Gastroesophageal sphincter (tissue), 4 donors: ENCODE measurements at regions not wholly inside any gene's neighbourhood (a gene's known extent, or its start where the extent isn't known, plus 50 kb on each side); places are given as distances from the start of the nearest gene placed in this dataset.

Source experiments
- ATAC-seq: fragments of 150-250 bp; one replicate; pipeline ENCODE4 v1.9.1; 2016; ENCODE audit warnings: mild to moderate bottlenecking, moderate library complexity
- H3K27ac ChIP-seq, 4 donors: fragments of 200-600 bp; sonication (generic) in 3 of 4; 1 replicate in 3 of 4; 2 replicates in 1 of 4; pipeline ENCODE4 v1.5.1; 2016 to 2019
- H3K27me3 ChIP-seq: fragments of 200-600 bp; sonication (generic); one replicate; pipeline ENCODE4 v1.5.1; 2019
- H3K36me3 ChIP-seq, 2 donors: fragments of 200-600 bp; sonication (generic); one replicate each; pipeline ENCODE4 v1.5.1; 2019; ENCODE audit warnings: control low read depth in 1 of 2
- H3K4me1 ChIP-seq, 3 donors: fragments of 200-600 bp; sonication (generic); 1 replicate in 2 of 3; 2 replicates in 1 of 3; pipeline ENCODE4 v1.5.1; 2016 to 2019; ENCODE audit warnings: control low read depth in 2 of 3
- H3K4me3 ChIP-seq, 2 donors: fragments of 200-600 bp; sonication (generic); one replicate each; pipeline ENCODE4 v1.5.1; 2019; ENCODE audit warnings: mild to moderate bottlenecking in 1 of 2, moderate library complexity in 1 of 2
- H3K9me3 ChIP-seq, 3 donors: fragments of 200-600 bp; sonication (generic); one replicate each; pipeline ENCODE4 v1.5.1; 2017 to 2019; ENCODE audit warnings: control low read depth in 2 of 3
- CTCF ChIP-seq, 4 experiments: fragments of 200-600 bp in 2 of 4; fragments of 450-650 bp in 2 of 4; sonication (generic) in 1 of 4; IDR thresholded peaks; one replicate each; pipeline ENCODE4 v1.5.1; 2017 to 2019; ENCODE audit warnings: antibody characterized with exemption in 4 of 4, mild to moderate bottlenecking in 2 of 4, moderate library complexity in 2 of 4
- EP300 ChIP-seq: sonication (generic); formaldehyde crosslinking; IDR thresholded peaks from one replicate; pipeline ENCODE4 v1.6.1; 2017; ENCODE audit warnings: antibody characterized with exemption, mild to moderate bottlenecking
- POLR2A ChIP-seq, 2 donors: fragments of 450-650 bp; IDR thresholded peaks; one replicate each; pipeline ENCODE4 v1.6.1; 2017; ENCODE audit warnings: antibody characterized with exemption in 2 of 2, mild to moderate bottlenecking in 2 of 2, moderate library complexity in 1 of 2
- POLR2AphosphoS5 ChIP-seq: sonication (generic); formaldehyde crosslinking; IDR thresholded peaks from one replicate; pipeline ENCODE4 v1.6.1; 2017; ENCODE audit warnings: antibody characterized with exemption
- WGBS, 2 donors: methylation state at CpG; one replicate each; pipeline ENCODE4 v1.1.5; 2018; ENCODE audit warnings: low coverage in 1 of 2; 5-methylcytosine and 5-hydroxymethylcytosine counted together

DNA sequence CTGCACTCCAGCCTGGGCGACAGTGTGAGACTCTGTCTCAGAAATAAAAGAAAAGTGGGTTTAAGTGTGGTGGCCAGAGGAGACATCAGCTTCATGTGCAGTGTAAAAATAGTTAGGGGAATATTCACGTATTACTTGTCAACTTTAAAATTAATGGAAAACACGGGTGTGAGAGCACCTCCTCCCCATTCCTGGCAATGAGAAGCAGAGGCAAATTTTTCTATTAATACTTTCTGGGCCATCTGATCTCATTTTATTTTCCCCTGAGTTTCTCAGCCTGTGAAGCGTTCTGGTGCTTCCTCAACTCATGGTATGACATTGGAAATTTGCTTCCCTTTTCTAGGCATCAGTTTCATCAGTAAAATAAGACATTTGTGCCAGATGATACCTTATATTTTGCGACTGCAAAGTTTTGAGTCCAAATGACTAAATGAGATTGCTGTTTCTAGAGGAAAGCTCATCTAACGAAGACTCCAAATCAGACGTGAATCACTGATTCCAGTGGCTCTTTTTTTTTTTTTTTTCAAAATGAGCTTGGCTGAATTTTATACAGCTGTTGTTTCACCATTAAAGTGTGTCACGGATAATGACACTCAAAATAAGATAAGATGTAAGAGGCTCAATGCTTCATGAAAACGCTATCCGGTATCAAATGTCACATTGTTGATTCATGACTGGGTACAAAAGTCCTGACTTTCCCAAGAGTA is 104.6 kb downstream of the MSX2 start:
- no peak for TF ChIP-seq POLR2A (IDR thresholded peaks at IDR 0.05)
- no peak for TF ChIP-seq CTCF (IDR thresholded peaks at IDR 0.05)
- no peak for TF ChIP-seq EP300
- TF ChIP-seq POLR2AphosphoS5 = no peak
- 26 to 32% methylated on average over 10 of the region's 10 CpGs for WGBS, 2 donors

DNA sequence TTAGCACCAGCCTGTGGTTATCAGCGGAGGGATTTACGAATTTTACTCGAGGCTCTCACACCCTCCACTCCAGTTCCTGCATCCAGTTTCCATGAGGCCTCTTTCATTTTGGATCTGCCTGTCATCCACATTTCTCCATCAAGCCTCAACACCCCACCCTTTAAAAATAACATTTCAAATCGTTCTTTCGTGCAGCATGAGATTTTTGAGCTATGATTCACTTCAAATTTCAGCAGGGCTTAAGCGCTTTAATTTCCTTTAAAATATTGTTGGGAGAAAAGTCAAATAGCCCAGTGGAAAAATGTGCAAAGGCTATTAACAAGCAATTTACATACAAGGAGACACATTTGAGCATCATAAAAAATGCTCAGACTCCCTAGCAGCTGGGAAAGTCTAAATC is 103.2 kb downstream of the MSX2 start:
- Histone ChIP-seq H3K36me3 (no peaks in the 10 kb centered on the region), H3K27me3 (no peaks in the 10 kb centered on the region), H3K27ac (peak overlapping the region in 3 of 4 donors; percentile 11 to 55 (median 50)), H3K9me3 (no peaks in the 10 kb centered on the region), H3K4me3 (no peak overlapping the region), H3K4me1 (peaks cover 0 to 12% (median 0%) of the 10 kb centered on the region in 3 donors)
- 31 to 36% methylated on average over 6 of the region's 6 CpGs for WGBS, 2 donors
- TF ChIP-seq EP300 (no peak), CTCF (IDR thresholded peaks at IDR 0.05) (no peak), POLR2A (IDR thresholded peaks at IDR 0.05) (no peak), POLR2AphosphoS5 (no peak)
- ATAC-seq = no peak

More for the DNA sequence above, 104.6 kb downstream of the MSX2 start:
- peak overlapping the region; percentile 16 to 56 (median 52) for H3K27ac ChIP-seq
- no peaks in the 10 kb centered on the region for H3K9me3 ChIP-seq
- H3K36me3 ChIP-seq = no peaks in the 10 kb centered on the region
- ATAC-seq = peak; percentile 68
- H3K4me3 ChIP-seq = no peak overlapping the region
- peaks cover 0 to 12% (median 0%) of the 10 kb centered on the region in 3 donors for H3K4me1 ChIP-seq
- no peaks in the 10 kb centered on the region for H3K27me3 ChIP-seq

- Histone ChIP-seq H3K9me3 (no peaks in the 10 kb centered on the region), H3K27ac (no peak overlapping the region), H3K4me1 (peaks cover 0 to 12% (median 0%) of the 10 kb centered on the region in 3 donors), H3K27me3 (no peaks in the 10 kb centered on the region), H3K4me3 (no peak overlapping the region), H3K36me3 (no peaks in the 10 kb centered on the region)
- TF ChIP-seq POLR2A (IDR thresholded peaks at IDR 0.05) (no peak), CTCF (IDR thresholded peaks at IDR 0.05) (no peak), EP300 (no peak), POLR2AphosphoS5 (no peak)
- 78 to 79% methylated on average over 3 to 4 of the region's 4 CpGs for WGBS, 2 donors
- no peak for ATAC-seq
Measured at GRCh38 chr5:174825587-174825986, 101.2 kb downstream of the MSX2 start.

DNA sequence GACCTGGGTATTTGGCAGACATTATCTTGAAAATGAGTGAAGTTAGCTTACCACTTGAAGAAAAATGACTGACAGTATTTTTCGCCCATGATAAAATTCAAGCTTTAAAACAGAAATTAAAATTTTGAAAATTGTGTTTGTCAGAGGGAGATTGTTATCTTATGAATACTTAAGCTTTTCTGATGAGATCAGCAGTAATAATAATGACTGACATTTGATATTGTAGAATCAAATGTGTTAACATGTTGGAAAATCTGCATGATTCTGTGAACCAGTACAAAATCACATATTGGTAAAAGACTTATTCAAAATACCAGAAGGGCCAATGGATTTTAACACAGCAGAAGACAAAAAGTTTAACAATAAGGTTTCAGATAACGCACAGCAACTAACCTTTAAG is 94.0 kb downstream of the MSX2 start:
- ATAC-seq = no peak
- Histone ChIP-seq H3K4me1 (no peaks in the 10 kb centered on the region), H3K27ac (no peak overlapping the region), H3K4me3 (no peak overlapping the region), H3K27me3 (no peaks in the 10 kb centered on the region), H3K36me3 (no peaks in the 10 kb centered on the region), H3K9me3 (peaks cover 0 to 4% (median 0%) of the 10 kb centered on the region in 3 donors)
- 95 to 96% methylated on average over 2 of the region's 2 CpGs for WGBS, 2 donors
- TF ChIP-seq POLR2A (IDR thresholded peaks at IDR 0.05) (no peak), CTCF (IDR thresholded peaks at IDR 0.05) (no peak), EP300 (no peak), POLR2AphosphoS5 (no peak)

DNA sequence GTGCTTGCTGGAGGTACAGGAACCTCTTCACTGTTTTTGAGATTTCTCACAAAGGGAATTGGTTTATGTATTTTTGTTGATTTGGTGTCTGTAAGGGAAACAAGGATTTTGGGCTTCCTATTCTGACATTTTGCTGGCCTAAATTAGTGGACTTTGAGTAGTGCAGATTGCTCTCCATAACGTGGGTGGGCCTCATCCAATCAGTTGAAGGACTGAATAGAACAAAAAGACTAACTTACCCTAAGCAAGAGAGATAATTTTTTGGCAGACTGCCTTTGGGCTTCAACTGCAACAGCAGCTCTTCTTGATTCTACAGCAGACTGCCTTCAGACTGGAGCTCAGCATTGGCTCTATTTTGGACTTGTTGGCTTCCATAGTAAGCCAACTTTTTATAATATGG is 93.2 kb downstream of the MSX2 start:
- Histone ChIP-seq H3K27ac (no peak overlapping the region), H3K36me3 (no peaks in the 10 kb centered on the region), H3K9me3 (peaks cover 0 to 4% (median 0%) of the 10 kb centered on the region in 3 donors), H3K4me1 (no peaks in the 10 kb centered on the region), H3K4me3 (no peak overlapping the region), H3K27me3 (no peaks in the 10 kb centered on the region)
- 29% methylated on average over 1 of the region's 1 CpG; no CpG with 5 or more reads in 1 of the 2 donors for WGBS, 2 donors
- TF ChIP-seq CTCF (IDR thresholded peaks at IDR 0.05) (no peak), POLR2A (IDR thresholded peaks at IDR 0.05) (no peak), POLR2AphosphoS5 (no peak), EP300 (no peak)
- ATAC-seq = no peak
